GM12891 (cell line): ENCODE measurements at regions not wholly inside any gene's neighbourhood (a gene's known extent, or its start where the extent isn't known, plus 50 kb on each side); places are given as distances from the start of the nearest gene placed in this dataset.

Experiments used
- POLR2A ChIP-seq: IDR thresholded peaks from 2 replicates; pipeline ENCODE4 v1.6.1; 2011; ENCODE audit warnings: low read depth, low read length, control low read depth
- POLR2AphosphoS5 ChIP-seq: IDR thresholded peaks from 2 replicates; pipeline ENCODE4 v1.6.1; 2011; ENCODE audit warnings: low read depth, low read length, control low read depth
- SPI1 ChIP-seq: IDR thresholded peaks from 2 replicates; pipeline ENCODE4 v1.6.1; 2011; ENCODE audit warnings: low read depth, low read length, control low read depth
- TAF1 ChIP-seq: IDR thresholded peaks from 2 replicates; pipeline ENCODE4 v1.6.1; 2011; ENCODE audit warnings: low read depth, low read length, control low read depth

- no peak for TF ChIP-seq POLR2AphosphoS5
- no peak for TF ChIP-seq POLR2A
- TF ChIP-seq SPI1 = no peak
- no peak for TF ChIP-seq TAF1
Measured at GRCh38 chr5:105163547-105163946, 1601.0 kb upstream of the NUDT12 start.
